Skeletal muscle cell (primary cell): ENCODE measurements at regions not wholly inside any gene's neighbourhood (a gene's known extent, or its start where the extent isn't known, plus 50 kb on each side); places are given as distances from the start of the nearest gene placed in this dataset.

Experiments used
- DNase-seq: peaks from one replicate; pipeline ENCODE4 v3.0.0-alpha.2; 2010; ENCODE audit warnings: low read depth
- H3K4me3 ChIP-seq: 2 replicates; pipeline ENCODE4 v1.5.1; 2011; ENCODE audit warnings: low read depth, mild to moderate bottlenecking, control low read depth, low read length, moderate library complexity

GRCh38 chr20:19887556-19888268, 129.4 kb upstream of the NAA20 start:
- H3K4me3 ChIP-seq = no peak overlapping the region
- no peak for DNase-seq

GRCh38 chr20:19888269-19888671, 128.9 kb upstream of the NAA20 start:
- H3K4me3 ChIP-seq = no peak overlapping the region
- no peak for DNase-seq

- H3K4me3 ChIP-seq = peak overlapping the region; percentile 24
- DNase-seq = peak; percentile 39
Observed at GRCh38 chr20:19889011-19889953, 127.9 kb upstream of the NAA20 start.

GRCh38 chr20:19890445-19891051, 126.6 kb upstream of the NAA20 start:
- H3K4me3 ChIP-seq = no peak overlapping the region
- no peak for DNase-seq

- no peak for DNase-seq
Observed at GRCh38 chr20:19893356-19893755, 123.8 kb upstream of the NAA20 start.

GRCh38 chr20:19895761-19896160, 121.4 kb upstream of the NAA20 start:
- H3K4me3 ChIP-seq = no peak overlapping the region
- no peak for DNase-seq

More at GRCh38 chr20:19893356-19893755, 123.8 kb upstream of the NAA20 start:
- no peak overlapping the region for H3K4me3 ChIP-seq

DNA sequence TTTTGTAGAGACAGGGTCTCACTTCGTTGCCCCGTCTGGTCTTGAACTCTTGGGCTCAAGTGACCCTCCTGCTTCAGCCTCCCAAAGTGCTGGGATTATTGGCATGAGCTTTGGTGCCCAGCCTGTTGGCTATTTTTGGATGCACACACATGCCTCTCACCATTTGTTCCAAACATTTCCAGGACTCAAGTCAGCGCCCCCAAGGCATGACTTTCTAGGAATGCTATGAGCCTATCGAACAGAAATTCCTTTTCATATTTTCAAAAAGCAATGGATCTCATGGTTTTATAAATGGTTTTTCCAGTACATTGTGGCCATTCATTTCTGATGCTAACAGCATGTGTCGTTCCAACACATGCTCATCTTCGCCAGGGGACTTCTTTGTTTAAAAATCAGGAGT, 119.3 kb upstream of the NAA20 start:
- DNase-seq = no peak
- no peak overlapping the region for H3K4me3 ChIP-seq

- H3K4me3 ChIP-seq = no peak overlapping the region
- DNase-seq = no peak
Observed at GRCh38 chr20:19901226-19901625, 115.9 kb upstream of the NAA20 start.

DNA sequence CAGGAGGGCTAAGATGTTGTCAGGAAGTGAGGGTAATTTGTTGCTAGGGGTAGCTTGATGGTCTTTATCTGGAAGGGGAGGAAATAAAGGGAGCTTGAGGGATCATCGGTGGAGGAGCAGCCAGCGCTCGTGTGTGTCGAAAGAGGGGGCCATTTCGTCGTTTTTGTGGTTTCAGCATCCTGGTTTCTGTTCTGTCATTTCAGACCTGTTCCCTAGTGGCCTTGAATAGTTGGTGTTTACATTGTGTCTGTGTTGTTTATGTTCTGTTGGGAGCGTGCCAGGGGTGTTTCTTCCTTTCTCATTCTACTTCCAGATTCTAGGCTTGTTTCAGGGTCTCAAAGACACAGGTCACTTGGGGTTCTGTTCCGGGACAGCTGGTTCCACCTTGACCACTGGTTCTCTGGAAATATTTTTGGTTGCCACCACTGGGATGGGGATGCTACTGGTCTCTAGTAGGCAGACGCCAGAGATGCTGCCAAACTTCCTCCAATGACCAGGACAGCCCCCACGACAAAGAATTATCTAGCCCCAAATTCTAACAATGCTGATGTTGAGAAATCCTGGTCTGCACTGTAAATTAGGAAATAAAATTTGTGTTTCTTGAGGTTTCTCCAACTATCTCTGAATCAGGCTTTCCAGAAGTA, 113.9 kb upstream of the NAA20 start:
- no peak for DNase-seq
- no peak overlapping the region for H3K4me3 ChIP-seq

DNA sequence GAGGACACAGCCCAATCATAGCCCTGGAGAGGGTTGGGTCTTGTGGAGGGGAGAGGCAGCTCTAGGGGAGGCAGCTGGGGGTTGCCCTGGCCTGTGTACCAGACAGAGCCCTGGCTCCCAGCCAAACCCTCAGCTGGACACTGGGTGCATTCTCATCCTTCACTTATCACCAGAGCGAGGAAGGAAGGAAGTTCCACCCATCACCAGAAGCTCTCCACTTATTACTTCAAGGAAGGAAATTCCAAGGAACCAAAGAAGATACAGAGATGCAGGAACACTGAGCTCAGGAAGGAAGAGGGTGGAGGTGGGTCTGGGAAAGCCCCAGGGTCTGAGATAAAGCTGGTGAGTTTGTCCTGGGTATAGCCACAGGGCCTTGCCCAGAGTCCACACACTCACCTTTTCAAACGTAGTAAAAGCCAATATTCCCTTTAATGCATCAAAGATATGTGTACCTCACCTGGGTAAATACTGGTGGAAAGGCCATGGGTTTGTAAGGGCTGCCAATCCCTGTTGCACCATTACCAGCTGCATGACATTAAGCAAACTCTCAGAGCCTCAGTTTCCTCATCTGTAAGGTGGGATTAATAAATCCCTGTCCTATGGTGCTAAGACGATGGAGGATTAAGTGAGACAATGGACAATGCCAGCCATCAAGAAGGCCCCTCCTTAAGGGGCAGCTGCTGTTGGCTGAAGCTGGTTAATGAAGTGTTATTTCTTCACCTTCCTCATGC, 109.7 kb upstream of the NAA20 start:
- H3K4me3 ChIP-seq = no peak overlapping the region
- DNase-seq = no peak

DNA sequence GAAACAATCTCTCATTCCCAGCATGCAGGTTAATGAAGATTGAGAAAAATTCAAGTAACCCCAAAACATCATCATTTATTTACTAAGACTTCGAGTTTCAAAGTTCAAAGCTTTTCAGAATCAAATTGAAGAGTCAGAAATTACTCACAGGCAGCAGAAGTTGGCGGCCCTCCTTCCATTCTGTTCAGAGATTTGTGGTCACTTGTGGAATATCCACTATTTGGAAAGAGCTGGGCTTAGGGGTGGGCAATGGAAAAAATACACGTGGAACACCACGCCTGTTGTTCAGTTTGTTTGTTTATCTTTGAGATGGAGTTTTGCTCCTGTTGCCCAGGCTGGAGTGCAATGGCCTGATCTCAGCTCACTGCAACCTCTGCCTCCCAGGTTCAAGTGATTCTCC, 108.6 kb upstream of the NAA20 start:
- H3K4me3 ChIP-seq = no peak overlapping the region
- DNase-seq = no peak

DNA sequence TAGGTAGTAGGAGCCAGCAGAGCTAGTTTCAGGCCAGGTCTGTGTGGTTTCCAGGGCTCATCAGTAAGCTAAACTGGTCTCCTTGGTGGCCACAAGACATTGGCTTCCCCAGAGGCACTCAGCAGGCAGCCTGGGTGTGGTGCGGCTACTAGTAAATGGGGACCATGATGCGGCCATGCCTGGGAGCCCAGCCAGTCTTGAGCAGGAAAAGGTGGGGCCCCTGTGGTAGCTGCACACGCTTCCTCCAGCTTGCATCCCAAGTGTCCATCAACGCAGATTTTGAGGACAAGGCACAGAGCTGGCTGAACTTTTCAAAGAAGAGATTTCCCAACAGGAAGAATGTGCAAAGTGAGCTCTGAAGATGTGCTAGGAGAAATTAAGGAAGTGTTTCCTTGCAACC, 107.4 kb upstream of the NAA20 start:
- DNase-seq = no peak
- no peak overlapping the region for H3K4me3 ChIP-seq

DNA sequence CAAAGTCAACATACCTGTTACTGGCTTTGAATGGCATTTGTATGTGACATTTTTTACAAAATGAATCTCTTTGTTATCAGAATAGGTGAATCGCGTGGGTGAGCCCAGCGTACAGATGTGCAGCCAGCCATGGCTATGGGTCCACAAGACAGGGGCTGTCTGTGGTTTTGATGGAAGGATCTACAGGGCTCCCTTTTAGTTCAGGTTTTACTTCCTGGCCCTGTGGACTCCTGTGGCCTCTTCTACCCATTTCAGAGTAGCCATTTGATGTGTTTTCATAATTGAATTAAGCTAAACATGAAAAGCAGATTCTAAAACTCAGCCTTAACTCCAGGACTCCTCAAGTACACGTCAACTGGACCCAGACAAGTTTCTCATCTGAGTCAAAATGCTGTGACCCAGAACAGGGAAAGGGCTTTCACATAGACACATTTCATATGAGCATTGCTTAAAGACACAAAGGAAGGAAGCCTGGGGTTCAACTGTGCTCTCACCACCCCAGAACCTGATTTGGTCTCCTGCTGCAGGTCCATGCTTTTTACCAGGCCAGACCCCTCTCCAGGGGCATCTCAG, 105.3 kb upstream of the NAA20 start:
- no peak for DNase-seq
- no peak overlapping the region for H3K4me3 ChIP-seq

- H3K4me3 ChIP-seq = no peak overlapping the region
- no peak for DNase-seq
Observed at GRCh38 chr20:19913349-19913748, 103.8 kb upstream of the NAA20 start.

- no peak overlapping the region for H3K4me3 ChIP-seq
- DNase-seq = no peak
Observed at GRCh38 chr20:19913927-19914614, 103.1 kb upstream of the NAA20 start.

GRCh38 chr20:19915111-19915798, 101.9 kb upstream of the NAA20 start:
- H3K4me3 ChIP-seq = no peak overlapping the region
- DNase-seq = peak; percentile 15

- H3K4me3 ChIP-seq = no peak overlapping the region
- no peak for DNase-seq
Observed at GRCh38 chr20:19916531-19917485, 100.4 kb upstream of the NAA20 start.
